Adrenal gland (tissue), 9 donors: ENCODE measurements at regions not wholly inside any gene's neighbourhood (a gene's known extent, or its start where the extent isn't known, plus 50 kb on each side); places are given as distances from the start of the nearest gene placed in this dataset.
"Not testable (repeated sequence)": the region's sequence is repeated elsewhere in the genome, so short reads cannot be mapped to it uniquely, and the experiment has no call there.

Experiments
- DNase-seq, 7 donors: peaks; one replicate each; pipeline ENCODE4 v3.0.0-alpha.2; 2019 to 2020
- H3K27ac ChIP-seq, 5 donors: fragments of 200-600 bp; sonication (generic) in 4 of 5; 1 replicate in 3 of 5; 2 replicates in 2 of 5; pipeline versions ENCODE4 v1.5.1 to v1.8.0; 2016 to 2020; ENCODE audit warnings: mild to moderate bottlenecking in 1 of 5
- H3K27me3 ChIP-seq: fragments of 200-600 bp; 2 replicates; pipeline ENCODE4 v1.8.0; 2021
- H3K36me3 ChIP-seq, 2 donors: fragments of 200-600 bp; replicated peaks in 1 of 2; 1 replicate in 1 of 2; 2 replicates in 1 of 2; pipeline versions ENCODE4 v1.5.1 to v1.8.0; 2018 to 2022
- H3K4me1 ChIP-seq, 2 donors: fragments of 200-600 bp; replicated peaks in 1 of 2; 1 replicate in 1 of 2; 2 replicates in 1 of 2; pipeline versions ENCODE4 v1.5.1 to v1.8.0; 2018 to 2021
- H3K4me3 ChIP-seq, 4 donors: fragments of 200-600 bp; sonication (generic) in 3 of 4; one replicate each; pipeline ENCODE4 v1.5.1; 2016 to 2018
- H3K9me3 ChIP-seq, 3 donors: fragments of 200-600 bp; sonication (generic) in 1 of 3; replicated peaks in 1 of 3; 1 replicate in 2 of 3; 2 replicates in 1 of 3; pipeline versions ENCODE4 v1.5.1 to v1.8.0; 2016 to 2021
- POLR2A ChIP-seq, 2 donors: fragments of 450-650 bp; IDR thresholded peaks; one replicate each; pipeline ENCODE4 v1.6.1; 2017; ENCODE audit warnings: antibody characterized with exemption in 2 of 2, mild to moderate bottlenecking in 2 of 2, moderate library complexity in 1 of 2
- WGBS, 4 donors: extraction: QIAGEN DNeasy Blood & Tissue Kit in 2 of 4; methylation state at CpG; one replicate each; pipeline versions ENCODE4 v1.1.5 to v1.1.7; 2013 to 2017; 5-methylcytosine and 5-hydroxymethylcytosine counted together
- intact Hi-C, 2 donors: fragments of 100-400 bp; cut with DNase I; formaldehyde crosslinking; loops; one replicate each; pipeline versions ENCODE4 v1.14.1 to v1.15.0; 2022 to 2023
- TF ChIP-seq, protein P1 (sequence below), 6 experiments: fragments of 450-650 bp in 4 of 6; fragments of 200-600 bp in 2 of 6; sonication (generic) in 1 of 6; IDR thresholded peaks; 1 replicate in 5 of 6; 2 replicates in 1 of 6; pipeline versions ENCODE4 v1.5.1 to v1.8.0; 2016 to 2021; ENCODE audit warnings: antibody characterized with exemption in 6 of 6, mild to moderate bottlenecking in 2 of 6, moderate library complexity in 1 of 6
- donor health status: healthy with polysubstance abuse.
- donor health status: Bipolar disorder and iron deficiency.
- donor health status: DM: yes; HTN: yes; CAD: no.
- donor health status: DM: no; HTN: no; CAD: no.
- donor health status: DM: no; HTN: no; CAD: no.

- 42 to 53% (median 48%) methylated on average over 2 of the region's 2 CpGs for WGBS, 4 donors
- DNase-seq: no peak
- TF ChIP-seq POLR2A (IDR thresholded peaks at IDR 0.05): no peak
- TF ChIP-seq, protein P1, sequence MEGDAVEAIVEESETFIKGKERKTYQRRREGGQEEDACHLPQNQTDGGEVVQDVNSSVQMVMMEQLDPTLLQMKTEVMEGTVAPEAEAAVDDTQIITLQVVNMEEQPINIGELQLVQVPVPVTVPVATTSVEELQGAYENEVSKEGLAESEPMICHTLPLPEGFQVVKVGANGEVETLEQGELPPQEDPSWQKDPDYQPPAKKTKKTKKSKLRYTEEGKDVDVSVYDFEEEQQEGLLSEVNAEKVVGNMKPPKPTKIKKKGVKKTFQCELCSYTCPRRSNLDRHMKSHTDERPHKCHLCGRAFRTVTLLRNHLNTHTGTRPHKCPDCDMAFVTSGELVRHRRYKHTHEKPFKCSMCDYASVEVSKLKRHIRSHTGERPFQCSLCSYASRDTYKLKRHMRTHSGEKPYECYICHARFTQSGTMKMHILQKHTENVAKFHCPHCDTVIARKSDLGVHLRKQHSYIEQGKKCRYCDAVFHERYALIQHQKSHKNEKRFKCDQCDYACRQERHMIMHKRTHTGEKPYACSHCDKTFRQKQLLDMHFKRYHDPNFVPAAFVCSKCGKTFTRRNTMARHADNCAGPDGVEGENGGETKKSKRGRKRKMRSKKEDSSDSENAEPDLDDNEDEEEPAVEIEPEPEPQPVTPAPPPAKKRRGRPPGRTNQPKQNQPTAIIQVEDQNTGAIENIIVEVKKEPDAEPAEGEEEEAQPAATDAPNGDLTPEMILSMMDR (IDR thresholded peaks at IDR 0.05): no peak
- no peaks in the 10 kb centered on the region for H3K36me3 ChIP-seq
- H3K4me3 ChIP-seq: no peak overlapping the region
- H3K27me3 ChIP-seq: no peaks in the 10 kb centered on the region
- no peak overlapping the region for H3K27ac ChIP-seq
- no peaks in the 10 kb centered on the region for H3K4me1 ChIP-seq
- H3K9me3 ChIP-seq: no peaks in the 10 kb centered on the region
- intact Hi-C loops: no loop called here
Measured at GRCh38 chr3:27554706-27555105, 70.5 kb upstream of the SLC4A7 start.

DNA sequence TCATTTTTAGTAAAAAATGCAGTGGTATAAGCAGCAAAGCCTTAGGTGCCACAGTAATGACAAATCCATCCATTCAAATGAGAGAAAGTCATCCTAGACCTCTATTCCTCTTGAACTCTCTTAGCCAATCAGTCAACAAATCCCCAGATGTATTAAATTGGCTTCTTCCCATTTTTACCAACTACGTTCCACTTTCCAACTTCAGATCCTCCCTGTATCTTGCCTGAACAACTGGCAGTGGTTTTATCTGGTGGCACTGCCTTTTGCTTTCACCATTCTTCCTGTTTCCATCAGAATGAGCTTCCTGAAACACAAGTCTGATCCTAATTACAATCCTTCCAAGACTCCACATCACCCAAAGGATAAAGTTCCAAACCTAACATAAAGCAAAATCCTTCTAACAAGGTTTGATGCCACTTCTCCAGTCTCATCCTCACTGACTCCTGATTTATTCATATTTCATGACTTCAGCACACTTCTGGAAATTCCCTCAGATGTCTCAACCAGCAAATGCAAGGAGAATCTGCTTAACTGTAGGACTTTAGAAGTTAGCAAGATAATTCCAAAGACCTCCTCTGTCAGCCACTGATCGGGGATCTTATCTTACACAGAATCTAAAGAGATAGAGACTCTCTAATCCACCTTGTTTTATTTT is 69.8 kb upstream of the SLC4A7 start:
- Histone ChIP-seq H3K27me3 (no peaks in the 10 kb centered on the region), H3K27ac (no peak overlapping the region), H3K4me1 (no peaks in the 10 kb centered on the region), H3K9me3 (no peaks in the 10 kb centered on the region), H3K36me3 (no peaks in the 10 kb centered on the region), H3K4me3 (no peak overlapping the region)
- intact Hi-C loops: no loop called here
- WGBS, 4 donors: 74 to 81% (median 80%) methylated on average over 2 of the region's 2 CpGs
- TF ChIP-seq, protein P1 (IDR thresholded peaks at IDR 0.05): no peak
- no peak for DNase-seq

- 77 to 94% (median 89%) methylated on average over 5 of the region's 5 CpGs for WGBS, 4 donors
- intact Hi-C loops, H3K36me3 ChIP-seq, H3K4me1 ChIP-seq, H3K4me3 ChIP-seq, H3K27ac ChIP-seq, DNase-seq, H3K9me3 ChIP-seq, H3K27me3 ChIP-seq: not testable (repeated sequence)
Measured at GRCh38 chr3:27552708-27553107, 68.5 kb upstream of the SLC4A7 start.

DNA sequence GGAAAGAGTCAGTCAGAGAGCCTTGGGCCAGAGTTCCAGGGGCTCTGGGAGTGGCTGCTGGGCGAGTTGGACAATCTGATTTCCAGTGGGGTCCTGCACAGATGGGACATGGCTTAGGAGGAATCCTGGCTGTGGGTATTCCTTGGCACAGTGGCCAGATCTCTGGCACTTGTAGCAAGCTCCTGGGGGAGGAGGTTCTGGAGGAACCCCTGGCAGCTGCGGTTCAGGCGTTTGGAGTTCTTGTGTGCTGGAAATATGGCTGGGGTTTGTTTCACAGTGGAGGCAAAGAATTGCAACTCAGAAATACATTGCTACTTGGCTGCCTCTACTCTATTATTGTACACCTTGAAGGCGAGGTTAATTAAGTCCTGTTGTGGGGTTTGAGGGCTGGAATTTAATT is 67.2 kb upstream of the SLC4A7 start:
- H3K4me1 ChIP-seq, H3K36me3 ChIP-seq, H3K27me3 ChIP-seq, DNase-seq, H3K4me3 ChIP-seq, H3K9me3 ChIP-seq, H3K27ac ChIP-seq, intact Hi-C loops: not testable (repeated sequence)
- WGBS, 4 donors: 80 to 90% (median 85%) methylated on average over 3 to 4 of the region's 4 CpGs

DNA sequence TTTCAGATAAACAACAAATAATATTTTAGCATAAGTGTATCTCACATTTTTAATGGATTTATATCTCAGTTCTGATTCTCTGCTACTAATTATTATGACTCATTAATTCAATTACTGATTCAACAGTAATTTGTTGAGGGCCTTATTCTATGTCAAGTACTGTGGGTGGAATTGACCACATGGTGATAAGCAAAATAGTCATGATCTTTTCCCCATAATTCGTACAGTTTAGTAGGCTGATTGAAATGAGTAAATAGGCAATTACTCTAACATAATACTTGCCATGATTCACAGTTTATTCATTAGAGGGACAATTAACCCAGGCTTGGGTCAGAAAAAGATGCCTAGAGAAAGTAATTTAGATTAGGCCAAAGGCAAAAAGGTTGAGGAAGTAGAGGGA is 60.9 kb upstream of the SLC4A7 start:
- H3K27ac ChIP-seq: peak overlapping the region in 3 of 5 donors; percentile 55 to 64 (median 64)
- DNase-seq: no peak
- peaks cover 21 to 29% of the 10 kb centered on the region in 2 donors for H3K4me1 ChIP-seq
- no peaks in the 10 kb centered on the region for H3K36me3 ChIP-seq
- TF ChIP-seq, protein P1 (IDR thresholded peaks at IDR 0.05): no peak
- 45 to 69% (median 63%) methylated on average over 1 of the region's 1 CpG for WGBS, 4 donors
- H3K9me3 ChIP-seq: no peaks in the 10 kb centered on the region
- H3K4me3 ChIP-seq: no peak overlapping the region
- no peaks in the 10 kb centered on the region for H3K27me3 ChIP-seq
- intact Hi-C loops: no loop called here
